ENCODE measurements at regions not wholly inside any gene's neighbourhood (a gene's known extent, or its start where the extent isn't known, plus 50 kb on each side); places are given as distances from the start of the nearest gene placed in this dataset.

- DNase-seq = no peak
- peaks cover 0 to 9% (median 6%) of the 10 kb centered on the region in 4 donors for H3K4me1 ChIP-seq
- intact Hi-C loops (cut with DNase I) = no loop called here
- H3K27ac ChIP-seq = no peak overlapping the region
- no peak overlapping the region for H3K4me3 ChIP-seq
- H3K36me3 ChIP-seq = no peaks in the 10 kb centered on the region
- TF ChIP-seq CTCF (IDR thresholded peaks at IDR 0.05) = no peak
- TF ChIP-seq POLR2AphosphoS5 (IDR thresholded peaks at IDR 0.05) = no peak
- no peak for TF ChIP-seq EP300 (IDR thresholded peaks at IDR 0.05)
- no peak for TF ChIP-seq POLR2A (IDR thresholded peaks at IDR 0.05)
- no peaks in the 10 kb centered on the region for H3K27me3 ChIP-seq
- H3K9me3 ChIP-seq = no peaks in the 10 kb centered on the region
- WGBS, 2 donors = 94% methylated on average over 8 of the region's 8 CpGs
Observed at GRCh38 chr16:9141813-9142212, 50.4 kb downstream of the HAPSTR1 start.

- WGBS, 2 donors = 97% methylated on average over 8 of the region's 8 CpGs
- DNase-seq = no peak
- Histone ChIP-seq H3K27me3 (no peaks in the 10 kb centered on the region), H3K4me3 (no peak overlapping the region), H3K36me3 (no peaks in the 10 kb centered on the region), H3K4me1 (peaks cover 0 to 2% (median 2%) of the 10 kb centered on the region in 4 donors), H3K27ac (no peak overlapping the region), H3K9me3 (no peaks in the 10 kb centered on the region)
- intact Hi-C loops (cut with DNase I) = no loop called here
- TF ChIP-seq POLR2AphosphoS5 (IDR thresholded peaks at IDR 0.05) = no peak
- no peak for TF ChIP-seq EP300 (IDR thresholded peaks at IDR 0.05)
- no peak for TF ChIP-seq POLR2A (IDR thresholded peaks at IDR 0.05)
- no peak for TF ChIP-seq CTCF (IDR thresholded peaks at IDR 0.05)
Observed at GRCh38 chr16:9144106-9144505, 52.7 kb downstream of the HAPSTR1 start.

DNA sequence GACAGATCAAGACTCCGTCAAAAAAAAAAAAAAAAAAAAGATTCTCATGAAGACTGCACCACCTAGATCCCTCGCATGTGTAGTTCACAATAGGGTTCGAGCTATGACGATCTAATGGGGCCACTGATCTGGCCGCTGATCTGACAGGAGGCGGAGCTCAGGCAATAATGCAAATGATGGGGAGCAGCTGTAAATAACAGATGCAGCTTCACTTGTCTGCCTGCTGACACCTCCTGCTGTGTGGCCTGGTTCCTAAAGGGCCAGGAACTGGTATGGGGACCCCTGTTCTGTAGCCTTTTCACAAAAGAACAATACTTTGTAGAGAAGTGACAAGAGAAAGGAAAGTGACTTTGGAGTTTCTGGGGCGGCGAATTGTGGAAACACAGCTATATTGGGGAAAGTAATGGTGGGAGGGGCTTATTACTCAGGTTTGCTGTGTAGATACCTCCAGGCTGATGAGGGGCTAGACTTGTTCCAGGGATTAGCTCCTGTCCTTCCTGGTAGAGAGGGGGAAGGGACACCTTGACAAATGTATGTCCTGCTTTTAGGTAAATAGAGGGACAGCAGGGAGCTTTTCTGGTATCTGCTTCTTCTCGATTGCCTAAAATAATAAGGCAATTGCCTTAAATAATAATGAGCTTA lies 57.1 kb downstream of the HAPSTR1 start:
- Histone ChIP-seq H3K27ac (no peak overlapping the region), H3K4me1 (no peaks in the 10 kb centered on the region), H3K27me3 (no peaks in the 10 kb centered on the region), H3K9me3 (no peaks in the 10 kb centered on the region), H3K4me3 (no peak overlapping the region), H3K36me3 (no peaks in the 10 kb centered on the region)
- 65 to 81% methylated on average over 9 of the region's 9 CpGs for WGBS, 2 donors
- no peak for DNase-seq
- intact Hi-C loops (cut with DNase I) = no loop called here
- no peak for TF ChIP-seq POLR2A (IDR thresholded peaks at IDR 0.05)
- no peak for TF ChIP-seq CTCF (IDR thresholded peaks at IDR 0.05)
- TF ChIP-seq POLR2AphosphoS5 (IDR thresholded peaks at IDR 0.05) = no peak
- no peak for TF ChIP-seq EP300 (IDR thresholded peaks at IDR 0.05)

DNA sequence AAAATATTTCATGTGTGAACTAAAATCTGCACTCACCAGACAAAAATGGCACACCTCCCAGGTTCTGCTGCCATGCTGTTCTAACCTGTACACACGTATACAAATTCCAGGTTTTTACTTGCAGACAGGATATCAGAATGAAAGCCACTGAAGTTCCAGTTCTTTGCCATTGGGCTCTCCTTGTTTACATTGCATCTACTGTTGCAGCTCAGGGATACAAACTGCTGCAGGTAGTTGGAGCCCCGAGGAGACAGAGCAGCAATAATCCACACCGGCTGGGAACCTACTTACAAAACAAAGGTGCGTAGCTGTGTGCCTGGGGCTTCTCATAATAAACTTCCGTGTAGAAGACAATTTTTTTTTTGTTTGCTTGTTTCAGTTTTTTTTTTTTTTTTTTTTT lies 59.6 kb downstream of the HAPSTR1 start:
- H3K27me3 ChIP-seq = peaks cover 0 to 14% (median 8%) of the 10 kb centered on the region in 3 donors
- no peaks in the 10 kb centered on the region for H3K9me3 ChIP-seq
- no peak overlapping the region for H3K27ac ChIP-seq
- no peaks in the 10 kb centered on the region for H3K36me3 ChIP-seq
- no peaks in the 10 kb centered on the region for H3K4me1 ChIP-seq
- intact Hi-C loops (cut with DNase I) = no loop called here
- TF ChIP-seq EP300 (IDR thresholded peaks at IDR 0.05) = no peak
- TF ChIP-seq CTCF (IDR thresholded peaks at IDR 0.05) = no peak
- no peak for TF ChIP-seq POLR2A (IDR thresholded peaks at IDR 0.05)
- no peak for TF ChIP-seq POLR2AphosphoS5 (IDR thresholded peaks at IDR 0.05)
- no peak overlapping the region for H3K4me3 ChIP-seq
- 19 to 68% methylated on average over 5 of the region's 5 CpGs for WGBS, 2 donors
- DNase-seq = no peak

DNA sequence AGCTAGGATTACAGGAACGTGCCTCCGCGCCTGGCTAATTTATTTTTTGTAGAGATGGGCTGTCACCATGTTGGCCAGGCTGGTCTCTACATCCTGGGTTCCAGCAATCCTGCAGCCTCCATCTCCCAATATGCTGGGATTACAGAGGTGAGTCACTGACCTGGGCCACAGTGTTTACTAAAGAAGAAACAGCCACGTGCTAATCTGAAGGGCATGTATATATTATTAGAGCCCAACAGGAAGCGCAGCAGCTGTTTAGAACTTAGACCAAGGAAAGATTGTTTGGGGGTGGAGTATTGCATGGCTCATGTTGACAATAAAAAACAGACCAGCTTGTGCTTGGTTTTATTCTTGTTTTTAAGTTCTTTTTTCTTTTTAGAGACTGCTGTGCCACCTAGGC lies 60.2 kb downstream of the HAPSTR1 start:
- no peak for DNase-seq
- WGBS, 2 donors = 54 to 55% methylated on average over 5 of the region's 5 CpGs
- Histone ChIP-seq H3K4me1 (no peaks in the 10 kb centered on the region), H3K9me3 (no peaks in the 10 kb centered on the region), H3K27ac (no peak overlapping the region), H3K36me3 (no peaks in the 10 kb centered on the region), H3K27me3 (peaks cover 0 to 14% (median 8%) of the 10 kb centered on the region in 3 donors), H3K4me3 (no peak overlapping the region)
- TF ChIP-seq CTCF (IDR thresholded peaks at IDR 0.05) (no peak), POLR2AphosphoS5 (IDR thresholded peaks at IDR 0.05) (no peak), EP300 (IDR thresholded peaks at IDR 0.05) (no peak), POLR2A (IDR thresholded peaks at IDR 0.05) (no peak)
- intact Hi-C loops (cut with DNase I) = no loop called here

Data from sigmoid colon (tissue), 6 donors.